ENCODE measurements at regions not wholly inside any gene's neighbourhood (a gene's known extent, or its start where the extent isn't known, plus 50 kb on each side); places are given as distances from the start of the nearest gene placed in this dataset.

- DNase-seq (ENCODE audit: extremely low read depth in 1 of 2, low read depth in 1 of 2): no peak
These were observed 53.0 kb upstream of the CLDN14 start for GRCh38 chr21:36532769-36533467.

GRCh38 chr21:36533468-36533848 is 53.5 kb upstream of the CLDN14 start:
- no peak for DNase-seq (ENCODE audit: extremely low read depth in 1 of 2, low read depth in 1 of 2)

DNA sequence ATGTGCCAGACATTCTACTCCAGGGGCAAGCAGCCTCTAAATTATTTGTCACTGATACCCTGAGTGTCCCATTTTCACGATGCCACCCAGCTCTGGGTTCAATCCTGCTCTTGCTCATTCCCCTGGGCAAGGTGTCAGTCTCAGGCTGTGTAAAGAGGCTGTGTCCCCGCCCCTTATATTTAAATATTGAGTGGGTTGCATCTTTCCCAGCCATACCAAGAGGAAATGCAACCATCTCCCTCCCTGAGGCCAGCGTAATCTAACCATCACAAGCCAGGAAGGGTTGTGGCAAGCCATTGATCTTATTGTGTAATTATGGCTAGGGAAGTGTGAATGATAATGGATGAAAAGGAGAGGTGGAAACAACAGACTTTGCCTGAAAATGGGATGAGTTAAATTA is 54.7 kb upstream of the CLDN14 start:
- no peak for DNase-seq (ENCODE audit: extremely low read depth in 1 of 2, low read depth in 1 of 2)

GRCh38 chr21:36535618-36536241 is 55.8 kb upstream of the CLDN14 start:
- DNase-seq (ENCODE audit: extremely low read depth in 1 of 2, low read depth in 1 of 2): no peak

GRCh38 chr21:36538761-36539160 is 58.8 kb upstream of the CLDN14 start:
- DNase-seq (ENCODE audit: extremely low read depth in 1 of 2, low read depth in 1 of 2): no peak

DNA sequence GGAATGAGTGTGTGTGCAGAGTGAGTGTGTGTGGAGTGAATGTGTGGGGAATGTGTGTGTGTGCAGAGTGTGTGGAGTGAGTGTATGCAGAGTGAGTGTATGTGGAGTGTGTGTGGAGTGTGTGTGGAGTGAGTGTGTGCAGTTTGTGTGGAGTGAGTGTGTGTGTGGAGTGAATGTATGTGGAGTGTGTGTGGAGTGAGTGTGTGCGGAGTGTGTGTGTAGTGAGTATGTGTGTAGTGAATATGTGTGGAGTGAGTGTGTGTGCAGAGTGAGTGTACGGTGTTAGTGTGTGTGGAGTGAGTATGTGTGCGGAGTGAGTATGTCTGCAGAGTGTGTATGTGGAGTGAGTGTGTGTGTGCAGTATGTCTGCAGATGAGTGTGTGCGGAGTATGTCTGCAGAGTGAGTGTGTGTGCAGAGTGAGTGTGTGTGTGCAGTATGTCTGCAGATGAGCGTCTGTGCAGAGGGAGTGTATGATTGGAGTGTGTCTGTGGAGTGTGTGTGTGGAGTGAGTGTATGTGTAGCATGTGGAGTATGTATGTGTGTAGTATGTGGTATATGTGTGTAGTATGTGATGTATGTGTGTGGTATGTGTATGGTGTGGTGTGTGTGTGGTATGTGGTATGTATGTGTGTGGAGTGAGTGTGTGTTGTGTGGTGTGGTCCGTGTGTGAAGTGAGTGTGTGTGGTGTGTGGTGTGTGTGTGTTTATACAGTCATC is 59.7 kb upstream of the CLDN14 start:
- no peak for DNase-seq (ENCODE audit: extremely low read depth in 1 of 2, low read depth in 1 of 2)

- no peak for DNase-seq (ENCODE audit: extremely low read depth in 1 of 2, low read depth in 1 of 2)
These were observed 60.8 kb upstream of the CLDN14 start for GRCh38 chr21:36540700-36541099.

DNA sequence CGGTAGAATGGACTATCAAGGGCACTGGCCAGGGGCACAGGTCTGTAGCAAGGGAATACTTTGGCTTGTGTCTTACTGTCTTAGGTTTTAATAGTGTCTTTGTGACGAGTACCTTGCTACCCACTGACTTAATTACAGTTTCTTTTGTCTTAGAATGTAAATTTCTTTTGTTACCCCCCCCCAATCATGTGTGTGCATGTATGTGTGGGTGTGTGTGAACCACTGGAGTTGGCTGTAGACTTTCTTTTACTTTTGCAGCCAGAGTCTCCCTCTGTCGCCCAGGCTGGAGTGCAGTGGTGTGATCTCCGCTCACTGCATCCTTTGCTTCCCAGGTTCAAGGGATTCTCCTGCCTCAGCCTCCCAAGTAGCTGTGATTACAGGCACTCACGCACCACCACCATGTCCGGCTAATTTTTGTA is 61.8 kb upstream of the CLDN14 start:
- DNase-seq (ENCODE audit: extremely low read depth in 1 of 2, low read depth in 1 of 2): no peak

DNA sequence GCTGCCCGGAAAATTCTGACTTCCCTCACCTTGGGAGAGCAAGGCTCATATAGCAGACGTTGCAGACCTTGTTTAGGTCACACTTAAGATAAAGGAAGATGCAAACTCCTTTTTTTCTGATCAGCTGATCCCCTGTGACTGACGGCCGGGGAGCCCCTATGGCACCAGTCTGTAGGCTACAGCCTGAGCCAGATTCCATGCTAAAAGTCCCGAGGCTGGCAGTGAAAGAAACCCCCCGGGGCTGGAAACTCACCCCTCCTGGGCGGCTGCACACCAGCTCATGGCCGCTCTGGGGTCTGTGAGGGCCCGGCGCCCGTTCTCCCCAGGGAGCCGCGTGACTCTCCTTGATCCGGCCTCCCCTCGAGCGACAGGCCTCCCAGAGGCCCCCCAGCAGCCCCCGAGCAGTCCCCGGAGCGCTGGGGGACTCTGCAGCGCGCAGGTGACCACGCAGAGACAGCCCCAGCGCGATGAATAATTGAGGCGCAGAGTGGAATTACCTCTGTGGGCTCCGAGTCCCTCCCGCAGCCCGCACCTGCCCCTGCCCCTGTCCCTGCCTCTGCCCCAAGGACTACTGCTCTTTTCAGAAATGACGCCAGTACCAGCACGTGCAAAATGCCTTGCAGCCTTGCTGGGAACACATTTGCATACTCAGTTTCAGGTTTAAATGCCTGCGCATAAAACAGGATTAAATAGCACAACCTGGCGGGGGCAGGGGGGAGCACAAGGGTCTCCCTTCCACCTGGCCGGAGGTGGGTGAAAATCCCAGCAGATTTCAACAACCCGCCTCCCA is 62.6 kb upstream of the CLDN14 start:
- no peak for DNase-seq (ENCODE audit: extremely low read depth in 1 of 2, low read depth in 1 of 2)

GRCh38 chr21:36543924-36544323 is 64.0 kb upstream of the CLDN14 start:
- DNase-seq (ENCODE audit: extremely low read depth in 1 of 2, low read depth in 1 of 2): no peak

- no peak for DNase-seq (ENCODE audit: extremely low read depth in 1 of 2, low read depth in 1 of 2)
These were observed 64.6 kb upstream of the CLDN14 start for GRCh38 chr21:36544545-36544944.

DNA sequence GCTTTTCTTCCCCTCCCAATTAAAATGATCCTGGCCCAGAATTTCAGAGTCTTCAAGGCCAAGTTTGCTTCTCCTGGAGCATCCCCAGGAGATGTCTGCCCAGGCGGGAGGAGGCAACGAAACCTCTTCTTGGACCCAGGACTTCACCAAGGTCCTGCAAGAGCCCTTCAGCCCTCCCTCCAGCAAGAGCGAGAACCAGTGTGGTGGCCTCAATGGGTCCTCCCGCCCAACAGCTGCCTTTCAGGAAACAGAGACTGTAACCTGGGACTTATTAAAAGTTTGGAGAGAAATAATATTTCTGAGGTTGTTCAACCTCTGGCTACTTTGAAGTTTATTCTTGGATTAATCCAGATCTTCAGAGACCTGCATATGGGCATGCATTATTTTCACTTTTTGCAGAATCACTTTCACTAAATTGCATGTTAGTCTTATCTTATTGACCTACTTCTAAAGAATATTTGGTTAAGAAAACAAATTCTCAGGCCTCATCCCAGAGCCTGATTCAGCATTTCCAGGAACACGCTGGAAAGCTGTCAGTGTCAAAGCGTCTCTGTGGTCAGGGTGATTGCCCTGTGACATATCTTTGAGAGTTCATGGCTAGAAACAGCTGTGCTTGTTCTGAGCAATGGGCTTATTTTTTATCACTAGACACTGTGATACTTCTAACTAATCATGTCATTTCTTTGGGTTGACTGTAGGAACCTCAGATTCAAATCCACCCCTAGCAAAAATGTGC is 66.0 kb upstream of the CLDN14 start:
- no peak for DNase-seq (ENCODE audit: extremely low read depth in 1 of 2, low read depth in 1 of 2)

DNA sequence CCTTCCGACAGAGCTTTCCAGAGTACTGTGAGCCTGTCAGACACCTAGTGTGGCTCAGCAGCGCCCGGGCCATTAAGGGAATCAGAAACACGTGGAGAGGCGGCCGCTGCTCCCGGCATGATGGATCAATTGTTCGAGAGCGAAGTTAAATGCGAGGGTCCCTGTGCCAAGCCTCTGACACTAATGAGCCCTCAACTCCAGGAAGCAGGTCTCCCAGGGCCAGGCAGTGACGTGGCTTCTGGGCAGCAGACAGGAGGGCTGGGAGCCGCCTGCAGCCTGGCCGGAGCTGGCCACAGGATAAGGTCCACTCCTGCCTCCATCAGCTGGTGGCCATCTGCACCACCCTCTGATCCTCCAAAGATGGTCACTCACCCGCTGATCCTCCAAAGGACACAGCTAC is 67.5 kb upstream of the CLDN14 start:
- no peak for DNase-seq (ENCODE audit: extremely low read depth in 1 of 2, low read depth in 1 of 2)

DNA sequence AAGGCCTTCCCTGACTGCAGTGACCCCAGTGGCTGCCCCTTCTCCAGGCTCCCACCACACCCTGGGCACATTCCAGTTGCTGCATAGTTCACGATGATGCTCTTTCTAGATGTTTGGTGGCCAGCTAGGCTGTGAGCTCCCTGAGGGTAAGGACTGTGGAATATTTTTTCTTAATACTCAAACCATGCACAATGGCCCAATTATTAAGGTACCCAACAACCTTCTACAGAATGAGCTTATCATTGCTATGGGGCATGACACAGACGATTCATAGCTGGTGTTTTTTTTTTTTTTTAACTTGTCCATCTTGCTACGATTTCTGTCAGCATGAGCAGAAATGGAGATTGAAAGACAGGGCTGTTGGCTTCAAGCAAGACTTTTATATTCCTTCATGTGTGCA is 68.9 kb upstream of the CLDN14 start:
- DNase-seq (ENCODE audit: extremely low read depth in 1 of 2, low read depth in 1 of 2): no peak

DNA sequence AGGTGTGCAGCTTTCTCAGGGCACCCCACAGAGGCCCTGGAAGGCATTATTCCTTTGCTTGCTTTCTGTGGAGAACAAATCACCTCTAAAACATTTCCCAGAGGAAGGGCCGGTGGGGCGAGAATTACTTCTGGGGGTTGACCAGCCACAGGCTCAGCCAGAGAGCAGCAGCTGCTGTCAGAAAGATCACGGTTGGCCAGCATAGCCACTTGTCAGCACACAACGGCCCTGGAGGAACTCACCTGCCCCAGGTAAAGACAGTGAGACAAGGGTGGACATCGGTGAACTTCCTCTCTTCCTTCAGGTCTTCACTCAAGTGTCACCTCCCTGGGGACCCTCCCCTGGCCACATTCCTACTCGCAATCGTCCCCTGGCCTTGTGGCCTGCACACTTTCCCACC is 69.5 kb upstream of the CLDN14 start:
- DNase-seq (ENCODE audit: extremely low read depth in 1 of 2, low read depth in 1 of 2): no peak

DNA sequence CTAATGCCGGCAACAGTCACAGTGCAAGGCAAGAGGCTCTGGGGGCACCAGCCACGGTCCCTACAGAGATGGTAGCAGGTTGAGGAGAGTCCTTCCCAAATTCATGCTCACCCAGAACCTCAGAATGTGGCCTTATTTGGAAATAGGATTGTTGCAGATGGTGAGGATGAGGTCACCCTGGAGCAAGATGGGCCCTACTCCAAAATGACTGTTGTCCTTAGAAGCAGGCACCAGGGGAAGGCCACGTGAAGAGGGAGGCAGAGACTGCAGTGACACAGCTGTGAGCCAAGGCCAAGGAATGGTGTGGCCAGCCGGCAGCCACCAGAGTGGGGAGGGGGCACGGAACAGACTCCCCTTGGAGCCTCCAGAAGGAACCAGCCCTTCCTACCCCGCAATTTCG is 70.8 kb upstream of the CLDN14 start:
- no peak for DNase-seq (ENCODE audit: extremely low read depth in 1 of 2, low read depth in 1 of 2)

DNA sequence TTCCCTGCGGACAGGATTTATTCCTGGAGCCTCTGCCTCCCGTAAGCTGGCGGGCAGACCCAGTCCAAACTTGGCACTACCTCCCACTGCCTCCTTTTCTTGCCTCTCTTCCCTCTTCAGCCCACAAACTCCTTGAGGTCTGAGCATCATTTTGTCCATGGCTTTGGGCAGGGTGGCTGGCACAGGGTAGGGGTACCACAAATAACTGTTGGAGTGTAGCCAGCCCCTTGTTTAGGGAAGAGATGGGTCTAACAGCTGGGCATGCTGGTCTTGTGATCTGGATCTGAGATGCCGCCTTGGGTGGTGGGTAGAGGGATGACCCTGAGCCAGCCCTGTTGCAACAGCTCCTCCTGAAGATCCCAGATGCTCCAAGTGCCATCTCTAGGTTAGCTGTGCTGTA is 71.4 kb upstream of the CLDN14 start:
- DNase-seq (ENCODE audit: extremely low read depth in 1 of 2, low read depth in 1 of 2): no peak

DNA sequence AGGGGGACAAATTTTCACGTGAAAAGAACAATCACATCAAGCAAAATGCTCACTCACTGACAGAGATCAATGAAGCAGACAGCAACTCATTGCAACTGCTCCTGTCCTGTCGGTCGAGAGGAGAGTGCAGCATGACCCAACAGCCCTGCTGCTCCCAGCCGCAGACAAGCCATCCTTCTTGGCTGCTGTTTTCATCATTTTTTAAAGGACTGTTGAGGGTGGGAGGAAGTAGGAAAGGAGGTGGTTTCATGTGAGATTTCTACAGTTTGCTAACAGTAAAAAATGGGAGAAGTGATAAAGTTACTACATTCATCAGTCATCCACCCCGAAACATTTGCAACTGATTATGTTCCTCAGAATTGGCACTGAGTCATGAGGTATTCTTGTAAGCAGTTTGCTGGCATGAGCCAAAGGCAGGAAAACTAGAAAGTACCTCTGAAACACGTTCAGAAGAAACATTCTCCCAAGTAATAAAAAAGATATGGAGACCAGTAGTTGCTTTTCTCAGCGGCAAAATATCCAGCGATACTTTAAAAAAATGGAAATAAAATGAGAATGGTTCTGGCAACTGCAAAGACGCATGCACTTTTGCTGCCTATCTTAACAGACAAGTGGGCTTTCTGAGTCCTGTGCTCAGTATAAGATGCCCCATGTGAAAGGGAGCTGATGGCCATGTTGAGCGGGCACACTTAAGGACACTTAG is 72.0 kb upstream of the CLDN14 start:
- no peak for DNase-seq (ENCODE audit: extremely low read depth in 1 of 2, low read depth in 1 of 2)

GRCh38 chr21:36552434-36552785 is 72.5 kb upstream of the CLDN14 start:
- DNase-seq (ENCODE audit: extremely low read depth in 1 of 2, low read depth in 1 of 2): no peak

- DNase-seq (ENCODE audit: extremely low read depth in 1 of 2, low read depth in 1 of 2): no peak
These were observed 73.5 kb upstream of the CLDN14 start for GRCh38 chr21:36553406-36553805.
